HG03442 (cell line): ENCODE measurements at regions not wholly inside any gene's neighbourhood (a gene's known extent, or its start where the extent isn't known, plus 50 kb on each side); places are given as distances from the start of the nearest gene placed in this dataset.
"Not testable (repeated sequence)": the region's sequence is repeated elsewhere in the genome, so short reads cannot be mapped to it uniquely, and the experiment has no call there.

Source experiments
- ATAC-seq: cut with Tn5 transposase; IDR thresholded peaks from one replicate; pipeline ENCODE4 v1.9.1; 2021; ENCODE audit warnings: mild to moderate bottlenecking, moderate library complexity; ENCODE audit not compliant: unreplicated experiment

GRCh38 chr6:95660544-95660943 lies 83.2 kb downstream of the MANEA start:
- ATAC-seq = no peak

GRCh38 chr6:95670011-95670463 lies 92.7 kb downstream of the MANEA start:
- no peak for ATAC-seq

GRCh38 chr6:95676011-95676628 lies 98.8 kb downstream of the MANEA start:
- no peak for ATAC-seq

DNA sequence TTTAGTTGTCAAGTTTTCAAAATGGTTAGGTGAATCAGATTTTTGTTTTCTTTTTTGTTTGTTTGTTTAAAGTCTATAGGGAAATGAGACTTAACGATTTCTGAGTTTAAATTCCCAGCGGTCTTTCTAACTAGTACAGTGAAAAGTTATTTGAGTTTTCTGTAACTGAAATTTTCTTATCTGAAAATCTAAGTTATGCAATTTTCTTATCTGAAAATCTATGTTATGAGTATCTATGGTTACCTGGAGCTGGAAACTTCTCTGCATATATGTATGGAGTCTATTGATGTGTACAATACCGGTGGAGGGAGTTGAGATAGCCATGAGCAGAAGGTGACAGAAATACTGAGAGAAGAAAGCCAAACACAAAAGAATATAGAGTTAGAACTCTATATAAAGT lies 102.6 kb downstream of the MANEA start:
- no peak for ATAC-seq

- no peak for ATAC-seq
Observed at GRCh38 chr6:95681736-95682135, 104.4 kb downstream of the MANEA start.

GRCh38 chr6:95682476-95682875 lies 105.1 kb downstream of the MANEA start:
- ATAC-seq = no peak

- no peak for ATAC-seq
Observed at GRCh38 chr6:95685822-95686221, 108.5 kb downstream of the MANEA start.

GRCh38 chr6:95686272-95686671 lies 108.9 kb downstream of the MANEA start:
- no peak for ATAC-seq

DNA sequence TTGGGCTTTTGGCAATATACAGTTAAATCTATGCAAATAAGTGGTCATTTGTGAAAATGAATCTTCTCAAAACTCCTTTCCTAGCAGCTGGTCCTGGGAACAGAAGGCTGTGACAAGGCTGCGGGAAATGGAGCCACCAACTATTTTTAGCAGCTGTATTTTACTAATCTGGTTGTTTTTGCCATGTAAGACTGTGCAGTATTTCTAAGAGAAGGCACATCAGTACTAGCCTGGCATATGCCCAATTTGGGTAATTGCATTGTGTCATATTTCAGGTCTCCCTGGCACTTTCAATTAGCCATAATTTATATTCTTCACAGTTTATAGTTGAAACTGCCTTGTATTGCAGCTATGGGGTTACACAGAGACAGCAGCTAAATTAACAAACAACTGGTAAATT lies 109.6 kb downstream of the MANEA start:
- ATAC-seq = no peak

DNA sequence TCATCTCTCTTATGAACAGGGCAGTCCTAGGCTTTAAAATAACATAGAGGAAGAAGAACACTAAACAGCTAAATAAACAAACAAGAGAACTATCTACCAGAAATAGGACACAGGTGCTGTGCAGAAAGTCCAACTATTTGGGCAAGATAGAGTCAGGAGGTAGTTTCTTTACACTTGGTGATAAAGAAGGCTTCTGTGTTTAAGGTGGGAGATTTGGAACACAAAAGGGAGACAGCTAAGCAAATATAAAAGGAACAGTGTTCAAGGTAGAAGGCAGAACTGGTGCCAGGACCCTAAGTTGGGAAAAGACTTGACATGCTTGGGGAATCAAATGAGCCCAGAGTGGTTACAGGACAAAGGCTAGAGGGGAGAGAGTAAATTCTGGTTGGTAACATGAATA lies 110.5 kb downstream of the MANEA start:
- ATAC-seq = no peak

- ATAC-seq = peak; percentile 75
Observed at GRCh38 chr6:95690328-95690727, 113.0 kb downstream of the MANEA start.

GRCh38 chr6:95693108-95693507 lies 115.8 kb downstream of the MANEA start:
- no peak for ATAC-seq

DNA sequence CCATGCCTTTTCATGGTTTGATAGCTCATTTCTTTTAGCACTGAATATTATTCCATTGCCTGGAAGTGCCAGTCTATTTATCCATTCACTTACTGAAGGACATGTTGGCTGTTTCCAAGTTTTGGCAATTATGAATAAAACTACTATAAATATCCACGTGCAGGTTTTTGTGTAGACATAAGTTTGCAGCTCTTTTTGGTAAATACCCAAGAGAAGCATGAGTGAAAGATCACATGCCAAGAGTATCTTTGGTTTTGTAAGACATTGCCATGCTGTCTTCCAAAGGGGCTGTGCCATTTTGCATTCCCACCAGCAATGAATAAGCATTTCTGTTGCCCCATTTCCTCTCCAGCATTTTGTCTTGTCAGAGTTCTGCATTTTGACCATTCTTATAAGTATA lies 120.9 kb downstream of the MANEA start:
- ATAC-seq = no peak

GRCh38 chr6:95723638-95724037 lies 146.3 kb downstream of the MANEA start:
- peak; percentile 41 for ATAC-seq

DNA sequence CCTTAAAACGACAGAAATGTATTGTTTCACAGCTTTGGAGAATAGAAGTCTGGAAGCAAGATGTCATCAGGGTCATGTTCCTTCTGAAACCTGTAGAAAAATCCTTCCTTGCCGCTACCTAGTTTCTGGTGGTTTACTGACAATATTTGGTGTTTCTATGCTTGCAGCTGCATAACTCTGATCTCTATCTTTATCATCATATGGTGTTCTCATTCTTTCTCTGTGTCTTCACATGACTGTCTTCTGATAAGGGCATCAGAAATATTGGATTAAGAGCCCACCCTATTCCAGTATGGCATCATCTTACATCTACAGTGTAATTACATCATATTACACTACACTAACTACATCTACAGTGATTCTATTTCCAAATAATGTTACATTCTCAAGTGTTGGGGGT lies 148.0 kb downstream of the MANEA start:
- ATAC-seq = no peak

DNA sequence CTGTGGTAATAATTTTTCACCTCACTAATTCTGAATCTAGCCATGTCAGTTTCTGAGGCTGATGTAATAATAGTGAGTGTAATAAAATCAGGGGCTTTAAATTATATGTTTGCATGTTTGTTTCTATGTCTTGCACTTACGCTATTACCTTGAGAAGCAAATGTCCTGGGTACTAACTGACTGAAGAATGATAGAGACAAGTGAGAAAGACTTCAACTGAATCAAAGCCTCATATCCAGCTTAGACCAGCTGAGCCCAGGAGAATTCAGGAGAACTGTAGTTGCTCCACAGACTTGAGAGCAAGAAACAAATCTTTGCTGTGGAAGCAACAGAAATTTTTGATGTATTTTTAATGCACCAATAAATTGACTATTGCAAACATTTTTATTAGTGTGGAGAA lies 162.8 kb downstream of the MANEA start:
- no peak for ATAC-seq

DNA sequence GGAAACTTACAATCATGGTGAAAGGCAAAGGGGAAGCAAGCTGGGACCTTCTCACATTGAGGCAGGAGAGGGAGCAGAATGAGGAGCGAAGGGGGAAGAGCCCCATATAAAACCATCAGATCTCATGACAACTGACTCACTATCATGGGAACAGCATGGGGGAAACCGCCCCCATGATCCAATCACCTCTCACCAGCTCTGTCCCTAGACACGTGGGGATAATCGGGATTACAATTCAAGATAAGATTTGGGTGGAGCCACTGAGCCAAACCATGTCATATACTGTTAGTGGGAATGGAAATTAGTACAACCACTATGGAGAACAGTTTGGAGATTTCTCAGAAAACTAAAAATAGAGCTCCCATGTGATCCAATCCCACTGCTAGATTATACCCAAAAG lies 163.7 kb downstream of the MANEA start:
- ATAC-seq = no peak

DNA sequence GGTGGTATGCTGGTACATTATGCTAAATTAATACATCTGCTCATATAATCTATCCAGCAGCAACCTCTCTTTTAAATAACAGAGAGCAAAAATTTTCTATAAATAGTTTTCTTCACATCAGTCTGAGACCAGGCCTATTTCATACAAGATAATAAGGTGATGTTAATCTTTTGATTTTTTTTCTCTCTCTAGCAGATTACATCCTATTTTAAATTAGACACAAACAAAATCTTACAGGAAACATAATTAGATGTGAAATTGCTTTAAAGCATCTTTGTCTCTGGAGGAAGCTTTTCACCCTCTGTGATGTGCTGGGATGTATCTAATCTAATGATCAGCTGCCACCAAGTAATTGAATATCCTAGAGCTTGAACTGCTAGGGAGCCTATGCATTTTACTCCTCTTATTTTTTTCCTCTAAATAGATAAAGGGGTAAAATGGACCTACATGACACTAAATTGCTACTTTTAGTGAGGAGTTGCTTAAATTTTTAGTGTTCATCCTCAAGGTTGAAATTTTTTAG lies 165.5 kb downstream of the MANEA start:
- no peak for ATAC-seq

DNA sequence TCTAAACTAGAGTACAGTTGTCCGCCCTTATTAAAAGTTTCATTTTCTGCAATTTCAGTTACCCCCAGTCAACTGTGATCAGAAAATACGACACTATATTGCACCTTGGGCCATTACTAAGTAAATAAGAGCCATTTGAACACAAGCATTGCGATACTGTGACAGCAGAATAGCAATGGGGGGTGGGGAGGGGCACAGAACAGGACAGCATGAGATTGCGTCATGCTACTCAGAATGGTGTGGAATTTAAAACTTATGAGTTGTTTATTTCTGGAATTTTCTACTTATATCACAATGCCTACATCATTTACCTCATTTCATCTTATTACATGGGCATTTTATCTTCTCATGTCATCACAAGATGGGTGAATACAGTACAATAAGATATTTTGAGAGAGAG lies 166.3 kb downstream of the MANEA start:
- ATAC-seq = no peak

DNA sequence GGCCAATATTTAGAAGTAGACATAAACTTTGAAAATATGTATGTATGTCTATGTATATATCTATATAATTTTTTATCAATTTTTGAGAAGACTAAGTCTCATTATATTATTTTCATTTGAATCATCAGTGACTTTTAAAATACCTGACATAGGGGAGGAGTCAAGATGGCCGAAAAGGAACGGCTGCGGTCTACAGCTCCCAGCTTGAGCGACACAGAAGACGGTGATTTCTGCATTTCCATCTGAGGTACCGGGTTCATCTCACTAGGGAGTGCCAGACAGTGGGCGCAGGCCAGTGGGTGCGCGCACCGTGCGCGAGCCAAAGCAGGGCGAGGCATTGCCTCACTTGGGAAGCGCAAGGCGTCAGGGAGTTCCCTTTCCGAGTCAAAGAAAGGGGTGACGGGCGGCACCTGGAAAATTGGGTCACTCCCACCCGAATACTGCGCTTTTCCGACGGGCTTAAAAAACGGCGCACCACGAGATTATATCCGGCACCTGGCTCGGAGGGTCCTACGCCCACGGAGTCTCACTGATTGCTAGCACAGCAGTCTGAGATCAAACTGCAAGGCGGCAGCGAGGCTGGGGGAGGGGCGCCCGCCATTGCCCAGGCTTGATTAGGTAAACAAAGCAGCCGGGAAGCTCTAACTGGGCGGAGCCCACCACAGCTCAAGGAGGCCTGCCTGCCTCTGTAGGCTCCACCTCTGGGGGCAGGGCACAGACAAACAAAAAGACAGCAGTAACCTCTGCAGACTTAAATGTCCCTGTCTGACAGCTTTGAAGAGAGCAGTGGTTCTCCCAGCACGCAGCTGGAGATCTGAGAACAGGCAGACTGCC lies 181.1 kb downstream of the MANEA start:
- not testable (repeated sequence) for ATAC-seq

- ATAC-seq = no peak
Observed at GRCh38 chr6:95767897-95768463, 190.6 kb downstream of the MANEA start.

DNA sequence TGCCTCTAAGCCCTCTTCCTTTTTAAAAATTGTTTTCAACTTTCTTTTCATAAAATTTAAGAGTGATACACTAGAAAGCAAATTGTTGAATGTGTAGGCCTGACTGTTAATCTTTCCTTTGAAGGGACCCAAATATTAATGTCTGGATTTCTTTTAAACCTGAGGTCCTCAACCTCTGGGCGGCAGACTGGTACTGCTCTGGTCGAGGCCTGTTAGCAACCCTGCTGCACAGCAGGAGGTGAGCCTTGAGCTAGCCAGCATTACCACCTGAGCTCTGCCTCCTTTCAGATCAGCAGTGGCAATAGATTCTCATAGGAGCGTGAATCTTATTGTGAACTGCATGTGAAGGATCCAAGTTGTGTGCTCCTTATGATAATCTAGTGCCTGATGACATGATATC lies 191.2 kb downstream of the MANEA start:
- peak; percentile 51 for ATAC-seq
